ENCODE measurements at regions not wholly inside any gene's neighbourhood (a gene's known extent, or its start where the extent isn't known, plus 50 kb on each side); places are given as distances from the start of the nearest gene placed in this dataset.

- Histone ChIP-seq H3K4me3 (no peak overlapping the region), H3K9me3 (no peaks in the 10 kb centered on the region), H3K4me1 (no peaks in the 10 kb centered on the region), H3K27ac (no peak overlapping the region), H3K36me3 (no peaks in the 10 kb centered on the region), H3K27me3 (no peaks in the 10 kb centered on the region)
- TF ChIP-seq EP300 (IDR thresholded peaks at IDR 0.05) (no peak), POLR2AphosphoS5 (IDR thresholded peaks at IDR 0.05) (no peak), POLR2A (IDR thresholded peaks at IDR 0.05) (no peak)
- TF ChIP-seq, protein P1, sequence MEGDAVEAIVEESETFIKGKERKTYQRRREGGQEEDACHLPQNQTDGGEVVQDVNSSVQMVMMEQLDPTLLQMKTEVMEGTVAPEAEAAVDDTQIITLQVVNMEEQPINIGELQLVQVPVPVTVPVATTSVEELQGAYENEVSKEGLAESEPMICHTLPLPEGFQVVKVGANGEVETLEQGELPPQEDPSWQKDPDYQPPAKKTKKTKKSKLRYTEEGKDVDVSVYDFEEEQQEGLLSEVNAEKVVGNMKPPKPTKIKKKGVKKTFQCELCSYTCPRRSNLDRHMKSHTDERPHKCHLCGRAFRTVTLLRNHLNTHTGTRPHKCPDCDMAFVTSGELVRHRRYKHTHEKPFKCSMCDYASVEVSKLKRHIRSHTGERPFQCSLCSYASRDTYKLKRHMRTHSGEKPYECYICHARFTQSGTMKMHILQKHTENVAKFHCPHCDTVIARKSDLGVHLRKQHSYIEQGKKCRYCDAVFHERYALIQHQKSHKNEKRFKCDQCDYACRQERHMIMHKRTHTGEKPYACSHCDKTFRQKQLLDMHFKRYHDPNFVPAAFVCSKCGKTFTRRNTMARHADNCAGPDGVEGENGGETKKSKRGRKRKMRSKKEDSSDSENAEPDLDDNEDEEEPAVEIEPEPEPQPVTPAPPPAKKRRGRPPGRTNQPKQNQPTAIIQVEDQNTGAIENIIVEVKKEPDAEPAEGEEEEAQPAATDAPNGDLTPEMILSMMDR (IDR thresholded peaks at IDR 0.05) = no peak
- no peak for DNase-seq
- WGBS, 2 donors = 53 to 70% methylated on average over 3 of the region's 3 CpGs
- no peak for ATAC-seq (ENCODE audit: low FRiP score in 2 of 2)
These were observed 72.6 kb upstream of the PUM3 start for GRCh38 chr9:2916382-2916985.

GRCh38 chr9:2913026-2913425 is 69.1 kb upstream of the PUM3 start:
- H3K27ac ChIP-seq = no peak overlapping the region
- no peaks in the 10 kb centered on the region for H3K4me1 ChIP-seq
- H3K4me3 ChIP-seq = no peak overlapping the region
- no peaks in the 10 kb centered on the region for H3K9me3 ChIP-seq
- no peaks in the 10 kb centered on the region for H3K36me3 ChIP-seq
- 56 to 59% methylated on average over 2 of the region's 2 CpGs for WGBS, 2 donors
- DNase-seq (no peak), ATAC-seq (ENCODE audit: low FRiP score in 2 of 2) (no peak)
- H3K27me3 ChIP-seq = no peaks in the 10 kb centered on the region
- TF ChIP-seq POLR2A (IDR thresholded peaks at IDR 0.05) = no peak
- TF ChIP-seq, protein P1 (IDR thresholded peaks at IDR 0.05) = no peak
- no peak for TF ChIP-seq POLR2AphosphoS5 (IDR thresholded peaks at IDR 0.05)
- no peak for TF ChIP-seq EP300 (IDR thresholded peaks at IDR 0.05)

DNA sequence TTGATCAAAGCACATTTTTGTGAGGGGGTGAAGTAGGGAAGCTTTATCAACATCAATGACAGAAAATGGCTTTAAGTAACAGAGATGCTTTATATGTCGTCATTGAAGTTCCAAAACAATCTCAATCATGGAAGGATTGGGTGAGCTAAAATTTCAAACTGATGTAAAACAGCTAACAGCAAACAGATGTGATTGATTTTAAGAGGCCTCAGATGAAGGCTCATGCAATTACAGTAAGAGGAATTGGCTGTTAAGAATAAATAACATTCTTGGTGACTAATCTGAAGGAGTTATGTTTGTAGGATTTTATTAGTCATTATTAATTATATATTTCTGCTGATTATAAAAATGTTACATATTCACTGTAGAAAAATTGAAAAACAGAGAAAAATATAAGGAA is 63.5 kb upstream of the PUM3 start:
- DNase-seq (no peak), ATAC-seq (ENCODE audit: low FRiP score in 2 of 2) (no peak)
- H3K36me3 ChIP-seq = no peaks in the 10 kb centered on the region
- TF ChIP-seq POLR2AphosphoS5 (IDR thresholded peaks at IDR 0.05) (no peak), EP300 (IDR thresholded peaks at IDR 0.05) (no peak)
- H3K27me3 ChIP-seq = no peaks in the 10 kb centered on the region
- no peak overlapping the region for H3K27ac ChIP-seq
- WGBS, 2 donors = 69 to 75% methylated on average over 1 of the region's 1 CpG
- no peaks in the 10 kb centered on the region for H3K9me3 ChIP-seq
- H3K4me1 ChIP-seq = no peaks in the 10 kb centered on the region
- H3K4me3 ChIP-seq = no peak overlapping the region

DNA sequence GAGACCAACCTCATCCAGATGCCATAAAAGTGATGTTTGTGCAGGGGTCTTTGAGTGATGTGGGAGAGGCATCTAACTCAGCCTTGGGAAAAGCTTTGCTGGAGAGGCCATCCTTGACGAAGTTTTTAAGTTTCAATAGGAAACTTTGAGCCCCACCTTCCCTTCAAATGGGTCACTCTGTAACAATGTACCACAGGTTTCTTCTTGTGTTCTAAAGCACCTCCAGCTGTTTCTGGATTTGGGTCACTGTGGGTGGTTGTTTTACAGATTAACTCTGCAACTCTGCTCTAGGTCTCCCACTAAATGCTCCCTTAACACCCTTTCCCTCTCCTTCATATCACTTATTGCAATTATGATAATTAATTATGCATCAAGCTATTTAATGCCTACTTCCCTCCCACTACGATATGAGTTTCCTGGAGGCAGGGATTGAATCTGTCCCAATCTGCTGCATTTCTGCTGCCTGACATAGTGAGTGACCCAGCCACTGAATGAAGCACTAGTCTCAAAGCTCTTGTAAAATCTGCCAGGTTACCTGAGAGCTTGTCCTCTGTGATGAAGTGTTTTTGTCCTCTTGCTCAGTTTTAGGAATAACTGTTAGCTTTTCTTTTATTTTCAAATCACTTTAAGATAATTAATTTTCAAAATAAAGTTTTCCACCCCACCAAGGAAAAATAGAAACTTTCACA is 60.5 kb upstream of the PUM3 start:
- Histone ChIP-seq H3K36me3 (no peaks in the 10 kb centered on the region), H3K4me3 (no peak overlapping the region), H3K4me1 (no peaks in the 10 kb centered on the region), H3K9me3 (no peaks in the 10 kb centered on the region), H3K27me3 (no peaks in the 10 kb centered on the region), H3K27ac (no peak overlapping the region)
- TF ChIP-seq EP300 (IDR thresholded peaks at IDR 0.05) = no peak
- no peak for TF ChIP-seq POLR2A (IDR thresholded peaks at IDR 0.05)
- no peak for TF ChIP-seq POLR2AphosphoS5 (IDR thresholded peaks at IDR 0.05)
- TF ChIP-seq, protein P1 (IDR thresholded peaks at IDR 0.05) = no peak
- DNase-seq = no peak
- ATAC-seq (ENCODE audit: low FRiP score in 2 of 2) = no peak
- 53 to 58% methylated on average over 2 of the region's 2 CpGs for WGBS, 2 donors
